Esophagus muscularis mucosa (tissue), 4 donors: ENCODE measurements at regions not wholly inside any gene's neighbourhood (a gene's known extent, or its start where the extent isn't known, plus 50 kb on each side); places are given as distances from the start of the nearest gene placed in this dataset.
A peak's percentile ranks its signal among the peaks of the same experiment; 100 is the strongest.

ENCODE experiments used
- DNase-seq: peaks from one replicate; pipeline ENCODE4 v3.0.0-alpha.2; 2017; ENCODE audit errors: extremely low spot score
- H3K27ac ChIP-seq, 4 donors: fragments of 200-600 bp; sonication (generic); replicated peaks in 1 of 4; 1 replicate in 3 of 4; 2 replicates in 1 of 4; pipeline ENCODE4 v1.5.1; 2016 to 2019; ENCODE audit warnings: mild to moderate bottlenecking in 1 of 4
- H3K27me3 ChIP-seq, 4 donors: fragments of 200-600 bp; sonication (generic); one replicate each; pipeline versions ENCODE4 v1.5.1 to v1.6.0; 2016 to 2019
- H3K36me3 ChIP-seq, 4 donors: fragments of 200-600 bp; sonication (generic); one replicate each; pipeline ENCODE4 v1.5.1; 2016 to 2019
- H3K4me1 ChIP-seq, 4 donors: fragments of 200-600 bp; sonication (generic); one replicate each; pipeline ENCODE4 v1.5.1; 2016 to 2019
- H3K4me3 ChIP-seq, 4 donors: fragments of 200-600 bp; sonication (generic); 1 replicate in 2 of 4; 2 replicates in 2 of 4; pipeline ENCODE4 v1.5.1; 2016 to 2019; ENCODE audit warnings: mild to moderate bottlenecking in 4 of 4, moderate library complexity in 1 of 4
- H3K9me3 ChIP-seq, 4 donors: fragments of 200-600 bp; sonication (generic); 1 replicate in 3 of 4; 2 replicates in 1 of 4; pipeline ENCODE4 v1.5.1; 2016 to 2019
- EP300 ChIP-seq: sonication (generic); formaldehyde crosslinking; IDR thresholded peaks from one replicate; pipeline ENCODE4 v1.6.1; 2017; ENCODE audit warnings: antibody characterized with exemption
- POLR2A ChIP-seq: fragments of 450-650 bp; IDR thresholded peaks from one replicate; pipeline ENCODE4 v1.6.1; 2017; ENCODE audit warnings: antibody characterized with exemption, moderate library complexity, mild to moderate bottlenecking, low read depth
- POLR2AphosphoS5 ChIP-seq, 2 donors: sonication (generic); formaldehyde crosslinking; IDR thresholded peaks; one replicate each; pipeline ENCODE4 v1.6.1; 2017; ENCODE audit warnings: antibody characterized with exemption in 2 of 2
- WGBS: methylation state at CpG from one replicate; pipeline ENCODE4 v1.1.5; 2018; 5-methylcytosine and 5-hydroxymethylcytosine counted together
- intact Hi-C: fragments of 100-400 bp; cut with DNase I; formaldehyde crosslinking; loops from one replicate; pipeline ENCODE4 v1.15.1; 2023
- TF ChIP-seq, protein P1 (sequence below), 3 experiments: fragments of 200-600 bp in 2 of 3; fragments of 450-650 bp in 1 of 3; sonication (generic) in 2 of 3; IDR thresholded peaks; one replicate each; pipeline ENCODE4 v1.5.1; 2017 to 2019; ENCODE audit warnings: antibody characterized with exemption in 3 of 3, mild to moderate bottlenecking in 2 of 3, moderate library complexity in 1 of 3

- Histone ChIP-seq H3K9me3 (no peaks in the 10 kb centered on the region), H3K27ac (no peak overlapping the region), H3K36me3 (no peaks in the 10 kb centered on the region), H3K4me3 (no peak overlapping the region), H3K4me1 (peaks cover 0 to 10% (median 8%) of the 10 kb centered on the region in 4 donors), H3K27me3 (no peaks in the 10 kb centered on the region)
- DNase-seq: no peak
- TF ChIP-seq, protein P1, sequence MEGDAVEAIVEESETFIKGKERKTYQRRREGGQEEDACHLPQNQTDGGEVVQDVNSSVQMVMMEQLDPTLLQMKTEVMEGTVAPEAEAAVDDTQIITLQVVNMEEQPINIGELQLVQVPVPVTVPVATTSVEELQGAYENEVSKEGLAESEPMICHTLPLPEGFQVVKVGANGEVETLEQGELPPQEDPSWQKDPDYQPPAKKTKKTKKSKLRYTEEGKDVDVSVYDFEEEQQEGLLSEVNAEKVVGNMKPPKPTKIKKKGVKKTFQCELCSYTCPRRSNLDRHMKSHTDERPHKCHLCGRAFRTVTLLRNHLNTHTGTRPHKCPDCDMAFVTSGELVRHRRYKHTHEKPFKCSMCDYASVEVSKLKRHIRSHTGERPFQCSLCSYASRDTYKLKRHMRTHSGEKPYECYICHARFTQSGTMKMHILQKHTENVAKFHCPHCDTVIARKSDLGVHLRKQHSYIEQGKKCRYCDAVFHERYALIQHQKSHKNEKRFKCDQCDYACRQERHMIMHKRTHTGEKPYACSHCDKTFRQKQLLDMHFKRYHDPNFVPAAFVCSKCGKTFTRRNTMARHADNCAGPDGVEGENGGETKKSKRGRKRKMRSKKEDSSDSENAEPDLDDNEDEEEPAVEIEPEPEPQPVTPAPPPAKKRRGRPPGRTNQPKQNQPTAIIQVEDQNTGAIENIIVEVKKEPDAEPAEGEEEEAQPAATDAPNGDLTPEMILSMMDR (IDR thresholded peaks at IDR 0.05): no peak
- TF ChIP-seq EP300 (no peak), POLR2AphosphoS5 (IDR thresholded peaks at IDR 0.05) (no peak), POLR2A (no peak)
- intact Hi-C loops: no loop called here
- 92% methylated on average over 4 of the region's 4 CpGs for WGBS
Measured at GRCh38 chr1:219536038-219536437, 76.9 kb downstream of the ZC3H11B start.

DNA sequence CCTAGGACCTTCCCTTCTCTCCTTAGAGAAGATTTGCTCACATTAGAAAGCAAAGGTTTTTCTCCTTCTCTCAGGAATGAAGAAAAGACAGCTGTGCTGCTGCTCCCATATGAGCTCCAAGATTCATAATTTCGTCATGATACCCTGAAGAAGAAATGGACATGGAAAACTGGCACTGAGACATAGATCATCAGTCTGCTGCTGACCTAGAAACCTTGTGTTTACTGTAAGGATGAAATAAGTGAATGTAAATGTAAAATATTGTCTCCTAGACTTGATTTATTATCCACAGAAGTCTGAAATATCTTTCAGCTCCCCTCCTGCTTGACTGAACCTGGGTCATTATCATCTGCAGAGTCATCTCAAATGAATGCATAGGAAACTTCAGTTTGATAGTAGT is 77.9 kb downstream of the ZC3H11B start:
- H3K27me3 ChIP-seq: no peaks in the 10 kb centered on the region
- TF ChIP-seq, protein P1 (IDR thresholded peaks at IDR 0.05): no peak
- no peak for TF ChIP-seq POLR2AphosphoS5 (IDR thresholded peaks at IDR 0.05)
- no peak for TF ChIP-seq POLR2A
- no peak for TF ChIP-seq EP300
- 42% methylated on average over 1 of the region's 1 CpG for WGBS
- H3K36me3 ChIP-seq: no peaks in the 10 kb centered on the region
- DNase-seq: no peak
- peaks cover 0 to 10% (median 8%) of the 10 kb centered on the region in 4 donors for H3K4me1 ChIP-seq
- H3K4me3 ChIP-seq: no peak overlapping the region
- no peaks in the 10 kb centered on the region for H3K9me3 ChIP-seq
- H3K27ac ChIP-seq: no peak overlapping the region
- intact Hi-C loops: no loop called here

GRCh38 chr1:219533280-219533679 is 79.6 kb downstream of the ZC3H11B start:
- TF ChIP-seq POLR2AphosphoS5 (IDR thresholded peaks at IDR 0.05): peak in 1 of 2 donors; percentile 16
- TF ChIP-seq EP300: no peak
- intact Hi-C loops: no loop called here
- no peak for DNase-seq
- Histone ChIP-seq H3K4me1 (peaks cover 0 to 10% (median 8%) of the 10 kb centered on the region in 4 donors), H3K27me3 (no peaks in the 10 kb centered on the region), H3K27ac (no peak overlapping the region), H3K4me3 (no peak overlapping the region), H3K9me3 (no peaks in the 10 kb centered on the region), H3K36me3 (no peaks in the 10 kb centered on the region)
- WGBS: 61% methylated on average over 1 of the region's 1 CpG

- 94% methylated on average over 2 of the region's 2 CpGs for WGBS
- H3K27me3 ChIP-seq: no peaks in the 10 kb centered on the region
- H3K27ac ChIP-seq: no peak overlapping the region
- intact Hi-C loops: no loop called here
- TF ChIP-seq POLR2A (no peak), EP300 (no peak), POLR2AphosphoS5 (IDR thresholded peaks at IDR 0.05) (no peak)
- TF ChIP-seq, protein P1 (IDR thresholded peaks at IDR 0.05): no peak
- no peaks in the 10 kb centered on the region for H3K9me3 ChIP-seq
- DNase-seq: no peak
- H3K4me3 ChIP-seq: no peak overlapping the region
- H3K4me1 ChIP-seq: no peaks in the 10 kb centered on the region
- no peaks in the 10 kb centered on the region for H3K36me3 ChIP-seq
Measured at GRCh38 chr1:219529116-219529515, 83.8 kb downstream of the ZC3H11B start.

DNA sequence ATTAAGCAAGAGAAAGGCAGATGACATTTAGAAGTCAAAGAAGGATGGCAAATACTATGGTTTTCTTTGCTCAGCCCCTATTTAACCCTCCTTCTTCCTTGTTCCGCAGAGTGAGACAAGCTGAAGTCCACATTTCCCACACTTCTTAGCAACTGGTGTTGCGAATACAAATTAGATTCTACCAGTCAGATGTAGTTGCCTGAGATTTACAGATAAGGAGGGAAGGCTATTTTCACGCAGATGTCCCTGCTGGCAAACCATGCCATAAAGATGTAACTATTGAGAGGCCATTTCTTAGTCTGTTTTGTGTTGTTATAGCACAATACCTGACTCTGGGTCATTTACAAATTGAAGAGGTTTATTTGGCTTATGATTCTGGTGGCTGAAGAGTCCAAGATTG is 84.3 kb downstream of the ZC3H11B start:
- 95% methylated on average over 3 of the region's 3 CpGs for WGBS
- no peak for DNase-seq

More for the DNA sequence above, 84.3 kb downstream of the ZC3H11B start:
- intact Hi-C loops: no loop called here
- TF ChIP-seq, protein P1 (IDR thresholded peaks at IDR 0.05): no peak
- TF ChIP-seq POLR2AphosphoS5 (IDR thresholded peaks at IDR 0.05) (no peak), POLR2A (no peak), EP300 (no peak)
- Histone ChIP-seq H3K27ac (no peak overlapping the region), H3K4me3 (no peak overlapping the region), H3K4me1 (no peaks in the 10 kb centered on the region), H3K36me3 (no peaks in the 10 kb centered on the region), H3K9me3 (no peaks in the 10 kb centered on the region), H3K27me3 (no peaks in the 10 kb centered on the region)
